HepG2 (cell line): ENCODE measurements at regions not wholly inside any gene's neighbourhood (a gene's known extent, or its start where the extent isn't known, plus 50 kb on each side); places are given as distances from the start of the nearest gene placed in this dataset.

Experiments
- ATAC-seq: fragments of 200-7000 bp; cut with Tn5 transposase; 3 replicates; pipeline ENCODE4 v1.9.1; 2020; ENCODE audit warnings: mild to moderate bottlenecking, moderate library complexity
- BruUV-seq: library from RNA; stranded (reverse); fragments of 400-500 nt; replicated peaks from 2 replicates; lab custom pipeline; 2021; lab: Mats Ljungman, UMichigan
- CTCF ChIA-PET: fragments of 300-600 bp; formaldehyde crosslinking; extraction: SDS; loops from one replicate; lab custom pipeline; 2021; ENCODE audit warnings: low total read pairs, inconsistent platforms, low intra/inter-chr PET ratio; lab: Yijun Ruan, JAX
- POLR2A ChIA-PET: fragments of 350-600 bp; sonication (Branson Sonifier 250); formaldehyde crosslinking; loops from one replicate; lab custom pipeline; 2020; ENCODE audit warnings: antibody characterized with exemption, inconsistent platforms; lab: Yijun Ruan, JAX
- DNase-seq: peaks from one replicate; pipeline ENCODE4 v3.0.0-alpha.2; 2015; ENCODE audit warnings: low spot score
- FAIRE-seq: peaks from 3 replicates; lab custom pipeline; 2011; peaks lifted over from hg19 to GRCh38; lab: Jason Lieb, UNC
- H2AFZ ChIP-seq: one replicate; pipeline ENCODE4 v1.6.1; 2011; ENCODE audit warnings: low read length, inconsistent platforms
- H3K27ac ChIP-seq: fragments of 300-600 bp; 3 replicates; pipeline ENCODE4 v1.8.0; 2011; ENCODE audit warnings: mixed run types, mild to moderate bottlenecking, mixed read lengths, low read length, inconsistent platforms; ENCODE audit not compliant: insufficient read depth; ENCODE audit errors: extremely low read length
- H3K27me3 ChIP-seq, 2 experiments: fragments of 200-600 bp in 1 of 2; 2 replicates in 1 of 2; 3 replicates in 1 of 2; pipeline versions ENCODE4 v1.6.0 to v1.8.0; 2011; ENCODE audit warnings: low read length in 2 of 2, mild to moderate bottlenecking in 2 of 2, moderate library complexity in 2 of 2, inconsistent platforms in 1 of 2; ENCODE audit not compliant: insufficient read depth in 2 of 2, control insufficient read depth in 1 of 2
- H3K36me3 ChIP-seq, 2 experiments: fragments of 200-600 bp in 1 of 2; replicated peaks in 1 of 2; 2 replicates in 1 of 2; 3 replicates in 1 of 2; pipeline versions ENCODE4 v1.5.1 to v1.8.0; 2011; ENCODE audit warnings: low read length in 2 of 2, inconsistent platforms in 1 of 2; ENCODE audit not compliant: insufficient read depth in 2 of 2, control insufficient read depth in 1 of 2
- H3K4me1 ChIP-seq: 2 replicates; pipeline ENCODE4 v1.5.1; 2012; ENCODE audit warnings: low read length, inconsistent platforms; ENCODE audit not compliant: insufficient read depth
- H3K4me2 ChIP-seq: 2 replicates; pipeline ENCODE4 v1.6.0; 2011; ENCODE audit warnings: low read depth, low read length, inconsistent platforms
- H3K4me3 ChIP-seq, 3 experiments: fragments of 200-600 bp in 1 of 3; sonication (generic), shearing (Covaris generic) in 1 of 3; replicated peaks in 1 of 3; 2 replicates each; pipeline ENCODE4 v1.5.1; 2011 to 2016; ENCODE audit warnings: low read length in 3 of 3, inconsistent platforms in 2 of 3, low read depth in 2 of 3, mild to moderate bottlenecking in 2 of 3, control low read depth in 1 of 3, mixed read lengths in 1 of 3; ENCODE audit not compliant: insufficient read depth in 1 of 3
- H3K79me2 ChIP-seq: one replicate; pipeline ENCODE4 v1.6.1; 2011; ENCODE audit warnings: low read length, inconsistent platforms; ENCODE audit not compliant: insufficient read depth
- H3K9ac ChIP-seq: 2 replicates; pipeline ENCODE4 v1.6.0; 2011; ENCODE audit warnings: mild to moderate bottlenecking, low read depth, low read length, inconsistent platforms; ENCODE audit not compliant: insufficient read depth
- H3K9me3 ChIP-seq: 2 replicates; pipeline ENCODE4 v1.5.1; 2012; ENCODE audit warnings: mild to moderate bottlenecking, low read length
- H4K20me1 ChIP-seq: 2 replicates; pipeline ENCODE4 v1.6.0; 2011; ENCODE audit warnings: inconsistent platforms, mild to moderate bottlenecking, low read length, moderate library complexity; ENCODE audit not compliant: insufficient read depth
- BRCA1 ChIP-seq: sonication (generic); formaldehyde crosslinking; IDR thresholded peaks from 2 replicates; pipeline ENCODE4 v1.4.0; 2020; ENCODE audit warnings: missing genetic modification reagents
- DDIT3 ChIP-seq: sonication (generic); formaldehyde crosslinking; IDR thresholded peaks from 2 replicates; pipeline ENCODE4 v1.4.0; 2020; ENCODE audit warnings: mild to moderate bottlenecking, missing genetic modification reagents
- EEA1 ChIP-seq: sonication (generic); formaldehyde crosslinking; IDR thresholded peaks from 2 replicates; pipeline ENCODE4 v1.5.1; 2020; ENCODE audit warnings: mild to moderate bottlenecking, missing genetic modification reagents, borderline replicate concordance
- GABPA ChIP-seq, 2 experiments: IDR thresholded peaks; 2 replicates each; pipeline ENCODE4 v1.6.1; 2011 to 2016; ENCODE audit warnings: low read depth in 2 of 2, low read length in 1 of 2, missing biosample characterization in 1 of 2, missing genetic modification characterization in 1 of 2
- GLMP ChIP-seq: sonication (generic); formaldehyde crosslinking; IDR thresholded peaks from 2 replicates; pipeline ENCODE4 v1.9.0; 2021; ENCODE audit warnings: missing genetic modification reagents, mild to moderate bottlenecking, borderline replicate concordance
- HCFC1 ChIP-seq: fragments of 150-350 bp; IDR thresholded peaks from 2 replicates; pipeline ENCODE4 v1.6.1; 2014; ENCODE audit warnings: low read depth, low read length
- HDAC1 ChIP-seq: sonication (generic); formaldehyde crosslinking; IDR thresholded peaks from 2 replicates; pipeline ENCODE4 v1.5.1; 2020; ENCODE audit warnings: mild to moderate bottlenecking, missing genetic modification reagents
- MAF1 ChIP-seq: sonication (generic); formaldehyde crosslinking; IDR thresholded peaks from 2 replicates; pipeline ENCODE4 v1.5.0; 2020; ENCODE audit warnings: missing genetic modification reagents, borderline replicate concordance
- ONECUT2 ChIP-seq: sonication (generic); formaldehyde crosslinking; IDR thresholded peaks from 2 replicates; pipeline ENCODE4 v1.4.0; 2020; ENCODE audit warnings: missing genetic modification reagents
- POLR2AphosphoS2 ChIP-seq: IDR thresholded peaks from 2 replicates; pipeline ENCODE4 v1.6.1; 2011; ENCODE audit warnings: low read depth, low read length, improper control_type of control experiment
- SKI ChIP-seq: fragments of 450-650 bp; IDR thresholded peaks from one replicate; pipeline ENCODE4 v1.6.1; 2018; ENCODE audit warnings: mild to moderate bottlenecking; ENCODE audit not compliant: partially characterized antibody
- SSRP1 ChIP-seq: IDR thresholded peaks from 2 replicates; pipeline ENCODE4 v1.6.1; 2016; ENCODE audit warnings: control low read depth
- TOPORS ChIP-seq: sonication (generic); formaldehyde crosslinking; IDR thresholded peaks from 2 replicates; pipeline ENCODE4 v1.8.0; 2023; ENCODE audit warnings: mild to moderate bottlenecking, missing genetic modification reagents
- ZC3H4 ChIP-seq: sonication (generic); formaldehyde crosslinking; IDR thresholded peaks from 2 replicates; pipeline ENCODE4 v1.4.0; 2020; ENCODE audit warnings: missing genetic modification reagents, borderline replicate concordance
- ZFX ChIP-seq: sonication (generic); formaldehyde crosslinking; IDR thresholded peaks from 2 replicates; pipeline ENCODE4 v1.4.0; 2020; ENCODE audit warnings: mild to moderate bottlenecking, low read depth, missing genetic modification reagents, moderate library complexity
- ZNF292 ChIP-seq: sonication (generic); formaldehyde crosslinking; IDR thresholded peaks from 2 replicates; pipeline ENCODE4 v1.8.1; 2022; ENCODE audit warnings: mild to moderate bottlenecking, low read depth, missing genetic modification reagents, borderline replicate concordance
- ZNF33B ChIP-seq: sonication (generic); formaldehyde crosslinking; IDR thresholded peaks from 2 replicates; pipeline ENCODE4 v1.5.1; 2020; ENCODE audit warnings: mild to moderate bottlenecking, missing genetic modification reagents
- ZNF430 ChIP-seq: sonication (generic); formaldehyde crosslinking; IDR thresholded peaks from 2 replicates; pipeline ENCODE4 v1.9.0; 2021; ENCODE audit warnings: mild to moderate bottlenecking, missing genetic modification reagents
- ZNF563 ChIP-seq: sonication (generic); formaldehyde crosslinking; IDR thresholded peaks from 2 replicates; pipeline ENCODE4 v1.8.0; 2022; ENCODE audit warnings: mild to moderate bottlenecking, moderate library complexity, missing genetic modification reagents
- ZNF720 ChIP-seq: sonication (generic); formaldehyde crosslinking; IDR thresholded peaks from 2 replicates; pipeline ENCODE4 v1.4.0; 2020; ENCODE audit warnings: missing genetic modification reagents
- ZNF782 ChIP-seq: sonication (generic); formaldehyde crosslinking; IDR thresholded peaks from 2 replicates; pipeline ENCODE4 v1.4.0; 2020; ENCODE audit warnings: missing genetic modification reagents, mild to moderate bottlenecking, borderline replicate concordance
- ZNF792 ChIP-seq: IDR thresholded peaks from 2 replicates; pipeline ENCODE4 v1.6.1; 2016
- ZNF800 ChIP-seq: sonication (generic); formaldehyde crosslinking; IDR thresholded peaks from 2 replicates; pipeline ENCODE4 v1.4.0; 2020; ENCODE audit warnings: missing genetic modification reagents
- ZSCAN31 ChIP-seq: sonication (generic); formaldehyde crosslinking; IDR thresholded peaks from 2 replicates; pipeline ENCODE4 v1.5.0; 2020; ENCODE audit warnings: low read depth, mild to moderate bottlenecking, missing genetic modification reagents
- WGBS: methylation state at CpG from one replicate; pipeline ENCODE4 v1.1.6; 2017; ENCODE audit warnings: low lambda C conversion rate; 5-methylcytosine and 5-hydroxymethylcytosine counted together
- in situ Hi-C: cut with HindIII; loops from 2 replicates; pipeline ENCODE4 v1.10.0; 2017; ENCODE audit warnings: low pct_unique_long_range_greater_than_20kb; ENCODE audit not compliant: extremely low pct_ligation_motif_present
- intact Hi-C: fragments of 100-400 bp; cut with micrococcal nuclease; formaldehyde crosslinking; loops from one replicate; pipeline ENCODE4 v1.10.0; 2022; ENCODE audit not compliant: unreplicated experiment

- TF ChIP-seq SSRP1: no peak
- TF ChIP-seq ZNF792: no peak
- no peak for TF ChIP-seq ZSCAN31 (CRISPR knock-in tag)
- no peak for TF ChIP-seq GLMP (CRISPR knock-in tag)
- no peak for TF ChIP-seq SKI
- no peak for TF ChIP-seq ZNF720
- no peak for TF ChIP-seq EEA1
- no peak for TF ChIP-seq ZFX (CRISPR knock-in tag)
Measured at GRCh38 chr2:116585669-116586327, 1228.7 kb upstream of the DDX18 start (continued).

- no peak for DNase-seq
- Histone ChIP-seq H3K27ac (no peak overlapping the region), H3K79me2 (no peaks in the 10 kb centered on the region), H3K4me1 (no peaks in the 10 kb centered on the region), H4K20me1 (no peaks in the 10 kb centered on the region), H3K4me3 (no peak overlapping the region), H3K9ac (no peak overlapping the region), H2AFZ (no peak overlapping the region), H3K9me3 (peaks cover 69% of the 10 kb centered on the region), H3K36me3 (no peaks in the 10 kb centered on the region), H3K4me2 (no peak overlapping the region), H3K27me3 (no peaks in the 10 kb centered on the region)
- no peak for ATAC-seq
- in situ Hi-C loops: no loop called here
- 11% methylated on average over 1 of the region's 1 CpG for WGBS
- FAIRE-seq: no peak
- TF ChIP-seq ZNF782 (CRISPR knock-in tag) (no peak), POLR2AphosphoS2 (no peak), ZNF33B (no peak), ZNF430 (CRISPR knock-in tag) (no peak), HCFC1 (no peak), GABPA (IDR thresholded peaks at IDR 0.05; ENCODE audit: low read depth, low read length) (no peak), GABPA (CRISPR knock-in tag; IDR thresholded peaks at IDR 0.05; ENCODE audit: low read depth) (no peak), BRCA1 (CRISPR knock-in tag) (no peak), MAF1 (CRISPR knock-in tag) (no peak), ZNF800 (CRISPR knock-in tag) (no peak), ZNF563 (no peak), TOPORS (CRISPR knock-in tag) (no peak), ZNF292 (CRISPR knock-in tag) (no peak), HDAC1 (no peak), DDIT3 (CRISPR knock-in tag) (no peak), ONECUT2 (CRISPR knock-in tag) (no peak), ZC3H4 (CRISPR knock-in tag) (no peak)
- intact Hi-C loops: no loop called here
- no TSS peak for BruUV-seq
- POLR2A ChIA-PET: no interaction called here
- CTCF ChIA-PET: no interaction called here
Measured at GRCh38 chr2:116586328-116586689, 1228.2 kb upstream of the DDX18 start.
